Gastrocnemius medialis (tissue), 4 donors: ENCODE measurements at regions not wholly inside any gene's neighbourhood (a gene's known extent, or its start where the extent isn't known, plus 50 kb on each side); places are given as distances from the start of the nearest gene placed in this dataset.

ENCODE experiments used
- ATAC-seq, 2 donors: fragments of 150-250 bp; one replicate each; pipeline ENCODE4 v1.9.1; 2016
- DNase-seq, 2 donors: peaks; one replicate each; pipeline ENCODE4 v3.0.0-alpha.2; 2019
- H3K27ac ChIP-seq, 4 donors: fragments of 200-600 bp; sonication (generic); 1 replicate in 1 of 4; 2 replicates in 3 of 4; pipeline ENCODE4 v1.5.1; 2016 to 2018; ENCODE audit warnings: mild to moderate bottlenecking in 2 of 4, moderate library complexity in 1 of 4
- H3K27me3 ChIP-seq, 3 donors: fragments of 200-600 bp; sonication (generic) in 2 of 3; 1 replicate in 1 of 3; 2 replicates in 2 of 3; pipeline versions ENCODE4 v1.5.1 to v1.6.0; 2016 to 2019; ENCODE audit warnings: mild to moderate bottlenecking in 1 of 3, moderate library complexity in 1 of 3
- H3K36me3 ChIP-seq, 2 donors: fragments of 200-600 bp; sonication (generic) in 1 of 2; one replicate each; pipeline ENCODE4 v1.5.1; 2017 to 2018
- H3K4me1 ChIP-seq, 2 donors: fragments of 200-600 bp; sonication (generic) in 1 of 2; one replicate each; pipeline ENCODE4 v1.5.1; 2016 to 2017; ENCODE audit warnings: mild to moderate bottlenecking in 2 of 2
- H3K4me3 ChIP-seq, 4 donors: fragments of 200-600 bp; sonication (generic) in 3 of 4; 1 replicate in 1 of 4; 2 replicates in 3 of 4; pipeline ENCODE4 v1.5.1; 2016 to 2019; ENCODE audit warnings: mild to moderate bottlenecking in 2 of 4
- H3K9me3 ChIP-seq, 3 donors: fragments of 200-600 bp; sonication (generic) in 2 of 3; 1 replicate in 1 of 3; 2 replicates in 2 of 3; pipeline ENCODE4 v1.5.1; 2016 to 2019
- CTCF ChIP-seq, 5 experiments: fragments of 450-650 bp in 3 of 5; fragments of 200-600 bp in 2 of 5; sonication (generic) in 2 of 5; IDR thresholded peaks in 4 of 5; conservative IDR thresholded peaks in 1 of 5; 1 replicate in 4 of 5; 2 replicates in 1 of 5; pipeline ENCODE4 v1.5.1; 2016 to 2019; ENCODE audit warnings: antibody characterized with exemption in 5 of 5, mild to moderate bottlenecking in 3 of 5, moderate library complexity in 3 of 5
- POLR2A ChIP-seq, 2 donors: fragments of 450-650 bp; IDR thresholded peaks; one replicate each; pipeline ENCODE4 v1.6.1; 2017; ENCODE audit warnings: antibody characterized with exemption in 2 of 2, mild to moderate bottlenecking in 2 of 2, moderate library complexity in 2 of 2
- in situ Hi-C, 4 donors: fragments of 200-750 bp; cut with MboI; loops; one replicate each; pipeline versions ENCODE4 v1.15.0 to v1.8.0; 2017; ENCODE audit warnings: low sequenced_read_pairs in 4 of 4
- intact Hi-C: fragments of 100-400 bp; cut with DNase I; formaldehyde crosslinking; loops from one replicate; pipeline ENCODE4 v1.15.1; 2023; ENCODE audit warnings: low total_unique reads

- peak in 1 of 2 donors; percentile 30 for DNase-seq
- in situ Hi-C loops, result no loop called here
- intact Hi-C loops, result no loop called here
- peaks cover 0 to 2% (median 0%) of the 10 kb centered on the region in 3 donors for H3K27me3 ChIP-seq
- H3K27ac ChIP-seq, result no peak overlapping the region
- H3K4me3 ChIP-seq, result no peak overlapping the region
- no peak for TF ChIP-seq POLR2A (IDR thresholded peaks at IDR 0.05)
- TF ChIP-seq CTCF (IDR thresholded peaks at IDR 0.05 in 4 of 5, conservative IDR thresholded peaks at IDR 0.05 in 1 of 5), result no peak
- no peaks in the 10 kb centered on the region for H3K4me1 ChIP-seq
- ATAC-seq, result peak; percentile 85 to 96
- H3K9me3 ChIP-seq, result peaks cover 0 to 5% (median 0%) of the 10 kb centered on the region in 3 donors
- H3K36me3 ChIP-seq, result no peaks in the 10 kb centered on the region
These were observed 135.6 kb upstream of the SLC22A23 start for GRCh38 chr6:3592371-3592941.

GRCh38 chr6:3591970-3592369 lies 135.1 kb upstream of the SLC22A23 start:
- DNase-seq, result no peak
- peaks cover 0 to 6% (median 0%) of the 10 kb centered on the region in 3 donors for H3K9me3 ChIP-seq
- H3K4me1 ChIP-seq, result no peaks in the 10 kb centered on the region
- in situ Hi-C loops, result no loop called here
- no peak for TF ChIP-seq POLR2A (IDR thresholded peaks at IDR 0.05)
- no peak for TF ChIP-seq CTCF (IDR thresholded peaks at IDR 0.05 in 4 of 5, conservative IDR thresholded peaks at IDR 0.05 in 1 of 5)
- H3K36me3 ChIP-seq, result no peaks in the 10 kb centered on the region
- intact Hi-C loops, result no loop called here
- ATAC-seq, result no peak
- H3K4me3 ChIP-seq, result no peak overlapping the region
- H3K27ac ChIP-seq, result no peak overlapping the region
- H3K27me3 ChIP-seq, result peaks cover 0 to 2% (median 0%) of the 10 kb centered on the region in 3 donors

GRCh38 chr6:3587660-3588059 lies 130.8 kb upstream of the SLC22A23 start:
- Histone ChIP-seq H3K27me3 (peaks cover 0 to 2% (median 0%) of the 10 kb centered on the region in 3 donors), H3K27ac (no peak overlapping the region), H3K4me3 (peak overlapping the region in 1 of 4 donors; percentile 4), H3K4me1 (no peaks in the 10 kb centered on the region), H3K9me3 (peaks cover 0 to 6% (median 0%) of the 10 kb centered on the region in 3 donors), H3K36me3 (no peaks in the 10 kb centered on the region)
- intact Hi-C loops, result no loop called here
- ATAC-seq, result no peak
- DNase-seq, result no peak
- TF ChIP-seq POLR2A (IDR thresholded peaks at IDR 0.05) (no peak), CTCF (IDR thresholded peaks at IDR 0.05 in 4 of 5, conservative IDR thresholded peaks at IDR 0.05 in 1 of 5) (no peak)
- in situ Hi-C loops, result no loop called here

- Histone ChIP-seq H3K27me3 (peaks cover 0 to 2% (median 0%) of the 10 kb centered on the region in 3 donors), H3K4me3 (no peak overlapping the region), H3K4me1 (no peaks in the 10 kb centered on the region), H3K27ac (no peak overlapping the region), H3K9me3 (peaks cover 0 to 6% (median 0%) of the 10 kb centered on the region in 3 donors), H3K36me3 (no peaks in the 10 kb centered on the region)
- ATAC-seq, result no peak
- in situ Hi-C loops, result no loop called here
- intact Hi-C loops, result no loop called here
- no peak for TF ChIP-seq CTCF (IDR thresholded peaks at IDR 0.05 in 4 of 5, conservative IDR thresholded peaks at IDR 0.05 in 1 of 5)
- no peak for DNase-seq
These were observed 128.6 kb upstream of the SLC22A23 start for GRCh38 chr6:3585320-3585935.
